Astrocyte (in vitro differentiated cells and primary cell): ENCODE measurements at regions not wholly inside any gene's neighbourhood (a gene's known extent, or its start where the extent isn't known, plus 50 kb on each side); places are given as distances from the start of the nearest gene placed in this dataset.

Experiments
- DNase-seq: peaks from one replicate; pipeline ENCODE4 v3.0.0-alpha.2; 2010; ENCODE audit warnings: low read depth
- FAIRE-seq: peaks from 2 replicates; lab custom pipeline; 2011; peaks lifted over from hg19 to GRCh38; lab: Jason Lieb, UNC
- H2AFZ ChIP-seq: 2 replicates; pipeline ENCODE4 v1.6.0; 2012; ENCODE audit warnings: low read depth, low read length, inconsistent platforms
- H3K27ac ChIP-seq: 2 replicates; pipeline ENCODE4 v1.5.1; 2011; ENCODE audit warnings: low read depth, low read length, inconsistent platforms
- H3K27me3 ChIP-seq: 2 replicates; pipeline ENCODE4 v1.6.0; 2011; ENCODE audit warnings: low read length, inconsistent platforms; ENCODE audit not compliant: insufficient read depth
- H3K36me3 ChIP-seq: 2 replicates; pipeline ENCODE4 v1.5.1; 2011; ENCODE audit warnings: low read length, inconsistent platforms; ENCODE audit not compliant: insufficient read depth
- H3K4me1 ChIP-seq: 2 replicates; pipeline ENCODE4 v1.5.1; 2011; ENCODE audit warnings: low read length, inconsistent platforms; ENCODE audit not compliant: insufficient read depth
- H3K4me2 ChIP-seq: 2 replicates; pipeline ENCODE4 v1.6.0; 2012; ENCODE audit warnings: low read length, inconsistent platforms
- H3K4me3 ChIP-seq: 2 replicates; pipeline ENCODE4 v1.5.1; 2011; ENCODE audit warnings: low read depth, mild to moderate bottlenecking, low read length, inconsistent platforms; ENCODE audit not compliant: insufficient read depth
- H3K79me2 ChIP-seq: 2 replicates; pipeline ENCODE4 v1.6.0; 2012; ENCODE audit warnings: mild to moderate bottlenecking, low read length, inconsistent platforms; ENCODE audit not compliant: insufficient read depth
- H3K9ac ChIP-seq: 2 replicates; pipeline ENCODE4 v1.6.0; 2012; ENCODE audit warnings: mild to moderate bottlenecking, low read length, inconsistent platforms
- H3K9me3 ChIP-seq: 2 replicates; pipeline ENCODE4 v1.5.1; 2012; ENCODE audit warnings: low read depth, mild to moderate bottlenecking, low read length, inconsistent platforms; ENCODE audit not compliant: insufficient read depth
- H4K20me1 ChIP-seq: 2 replicates; pipeline ENCODE4 v1.6.0; 2012; ENCODE audit warnings: low read length, inconsistent platforms; ENCODE audit not compliant: insufficient read depth
- H3K27ac Mint-ChIP-seq: one replicate; pipeline ENCODE4 v1.8.0; 2021; ENCODE audit warnings: mild to moderate bottlenecking, mixed read lengths; ENCODE audit not compliant: unreplicated experiment
- H3K27me3 Mint-ChIP-seq: one replicate; pipeline ENCODE4 v1.8.0; 2021; ENCODE audit warnings: low read depth, mixed read lengths; ENCODE audit not compliant: unreplicated experiment
- H3K36me3 Mint-ChIP-seq: one replicate; pipeline ENCODE4 v1.8.0; 2021; ENCODE audit warnings: low read depth, mixed read lengths; ENCODE audit not compliant: unreplicated experiment
- H3K4me1 Mint-ChIP-seq: one replicate; pipeline ENCODE4 v1.8.0; 2021; ENCODE audit warnings: low read depth, mixed read lengths; ENCODE audit not compliant: unreplicated experiment
- H3K4me3 Mint-ChIP-seq: one replicate; pipeline ENCODE4 v1.8.0; 2021; ENCODE audit warnings: mild to moderate bottlenecking, moderate library complexity, mixed read lengths; ENCODE audit not compliant: unreplicated experiment
- H3K9me3 Mint-ChIP-seq: one replicate; pipeline ENCODE4 v1.8.0; 2021; ENCODE audit warnings: mild to moderate bottlenecking, mixed read lengths; ENCODE audit not compliant: unreplicated experiment
- EZH2 ChIP-seq: IDR thresholded peaks from 2 replicates; pipeline ENCODE4 v1.6.1; 2012; ENCODE audit warnings: mild to moderate bottlenecking, low read length, inconsistent platforms; ENCODE audit not compliant: insufficient read depth
- TF ChIP-seq, protein P1 (sequence below): IDR thresholded peaks from 2 replicates; pipeline ENCODE4 v1.5.1; 2011; ENCODE audit warnings: low read depth, mild to moderate bottlenecking, inconsistent platforms, low read length, moderate library complexity; ENCODE audit not compliant: insufficient read depth

- no peak overlapping the region for H3K9ac ChIP-seq
- no peak for TF ChIP-seq EZH2
- TF ChIP-seq, protein P1, sequence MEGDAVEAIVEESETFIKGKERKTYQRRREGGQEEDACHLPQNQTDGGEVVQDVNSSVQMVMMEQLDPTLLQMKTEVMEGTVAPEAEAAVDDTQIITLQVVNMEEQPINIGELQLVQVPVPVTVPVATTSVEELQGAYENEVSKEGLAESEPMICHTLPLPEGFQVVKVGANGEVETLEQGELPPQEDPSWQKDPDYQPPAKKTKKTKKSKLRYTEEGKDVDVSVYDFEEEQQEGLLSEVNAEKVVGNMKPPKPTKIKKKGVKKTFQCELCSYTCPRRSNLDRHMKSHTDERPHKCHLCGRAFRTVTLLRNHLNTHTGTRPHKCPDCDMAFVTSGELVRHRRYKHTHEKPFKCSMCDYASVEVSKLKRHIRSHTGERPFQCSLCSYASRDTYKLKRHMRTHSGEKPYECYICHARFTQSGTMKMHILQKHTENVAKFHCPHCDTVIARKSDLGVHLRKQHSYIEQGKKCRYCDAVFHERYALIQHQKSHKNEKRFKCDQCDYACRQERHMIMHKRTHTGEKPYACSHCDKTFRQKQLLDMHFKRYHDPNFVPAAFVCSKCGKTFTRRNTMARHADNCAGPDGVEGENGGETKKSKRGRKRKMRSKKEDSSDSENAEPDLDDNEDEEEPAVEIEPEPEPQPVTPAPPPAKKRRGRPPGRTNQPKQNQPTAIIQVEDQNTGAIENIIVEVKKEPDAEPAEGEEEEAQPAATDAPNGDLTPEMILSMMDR, result no peak
- H3K36me3 ChIP-seq, result no peaks in the 10 kb centered on the region
- H3K9me3 Mint-ChIP-seq, result peaks cover 1% of the 10 kb centered on the region
- peaks cover 6% of the 10 kb centered on the region for H3K27me3 Mint-ChIP-seq
- no peak overlapping the region for H3K27ac Mint-ChIP-seq
- H3K27ac ChIP-seq, result no peak overlapping the region
- no peak overlapping the region for H3K4me2 ChIP-seq
- peaks cover 3% of the 10 kb centered on the region for H3K4me1 Mint-ChIP-seq
- peaks cover 5% of the 10 kb centered on the region for H3K36me3 Mint-ChIP-seq
- H3K4me1 ChIP-seq, result peaks cover 4% of the 10 kb centered on the region
- H2AFZ ChIP-seq, result no peak overlapping the region
- no peak overlapping the region for H3K4me3 Mint-ChIP-seq
- no peak for FAIRE-seq
- no peak overlapping the region for H3K4me3 ChIP-seq
- H3K27me3 ChIP-seq, result no peaks in the 10 kb centered on the region
- H4K20me1 ChIP-seq, result no peaks in the 10 kb centered on the region
- no peaks in the 10 kb centered on the region for H3K79me2 ChIP-seq
- no peaks in the 10 kb centered on the region for H3K9me3 ChIP-seq
- no peak for DNase-seq
These were observed 53.5 kb upstream of the APCDD1L start for GRCh38 chr20:58568483-58569240.

DNA sequence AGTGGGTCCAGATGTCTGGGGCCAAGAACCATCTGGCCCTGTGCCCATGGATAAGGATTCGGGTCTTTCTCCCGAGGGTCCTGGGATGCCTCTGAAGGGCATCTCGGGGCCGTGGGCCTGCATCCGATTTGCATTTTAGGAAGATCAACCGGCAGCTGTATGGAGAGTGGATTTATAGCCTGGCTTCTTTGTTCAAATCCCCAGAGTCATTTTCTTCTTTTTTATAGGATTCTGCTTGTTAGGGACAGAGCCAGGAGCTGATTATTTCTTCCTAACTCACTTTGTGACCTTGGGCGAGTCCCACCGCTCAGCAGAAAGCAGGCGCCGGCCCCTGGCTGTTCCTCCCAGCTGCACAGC lies 52.9 kb upstream of the APCDD1L start:
- H3K4me2 ChIP-seq, result no peak overlapping the region
- Mint-ChIP-seq H3K9me3 (peaks cover 5% of the 10 kb centered on the region), H3K36me3 (peaks cover 5% of the 10 kb centered on the region), H3K4me1 (peaks cover 3% of the 10 kb centered on the region), H3K27me3 (peaks cover 6% of the 10 kb centered on the region), H3K27ac (no peak overlapping the region), H3K4me3 (no peak overlapping the region)
- H2AFZ ChIP-seq, result no peak overlapping the region
- DNase-seq, result no peak
- TF ChIP-seq, protein P1, result no peak
- no peak for TF ChIP-seq EZH2
- H4K20me1 ChIP-seq, result no peaks in the 10 kb centered on the region
- FAIRE-seq, result no peak
- no peaks in the 10 kb centered on the region for H3K9me3 ChIP-seq
- H3K4me1 ChIP-seq, result peaks cover 4% of the 10 kb centered on the region
- H3K79me2 ChIP-seq, result no peaks in the 10 kb centered on the region
- no peaks in the 10 kb centered on the region for H3K36me3 ChIP-seq
- no peak overlapping the region for H3K27ac ChIP-seq
- no peak overlapping the region for H3K4me3 ChIP-seq
- no peak overlapping the region for H3K9ac ChIP-seq
- H3K27me3 ChIP-seq, result no peaks in the 10 kb centered on the region

DNA sequence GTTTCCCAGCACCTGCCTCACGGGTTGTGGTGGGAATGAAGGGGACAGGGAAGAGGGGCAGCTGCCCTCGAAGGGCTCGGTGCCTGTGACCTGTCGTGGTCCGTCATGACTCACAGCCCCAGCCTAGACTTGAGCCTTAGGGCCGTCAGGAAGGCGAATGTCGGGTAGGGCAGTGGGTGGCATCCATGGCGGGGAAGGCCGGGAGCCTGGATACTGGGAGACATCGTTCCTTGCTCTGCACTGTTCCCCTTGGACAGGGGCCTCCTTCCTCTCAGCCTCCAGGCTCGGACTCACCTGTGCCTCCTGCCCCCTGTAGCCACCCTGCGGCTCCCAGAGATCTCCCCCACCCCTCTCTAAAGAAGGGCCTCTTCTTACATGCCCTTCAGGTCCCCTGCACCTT lies 52.2 kb upstream of the APCDD1L start:
- H3K9me3 ChIP-seq, result no peaks in the 10 kb centered on the region
- H4K20me1 ChIP-seq, result no peaks in the 10 kb centered on the region
- H3K27ac Mint-ChIP-seq, result no peak overlapping the region
- no peak overlapping the region for H3K27ac ChIP-seq
- H3K36me3 Mint-ChIP-seq, result peaks cover 5% of the 10 kb centered on the region
- no peak overlapping the region for H3K4me2 ChIP-seq
- TF ChIP-seq, protein P1, result no peak
- no peak for TF ChIP-seq EZH2
- no peak overlapping the region for H2AFZ ChIP-seq
- peaks cover 5% of the 10 kb centered on the region for H3K9me3 Mint-ChIP-seq
- DNase-seq, result no peak
- no peak overlapping the region for H3K9ac ChIP-seq
- peaks cover 6% of the 10 kb centered on the region for H3K27me3 Mint-ChIP-seq
- no peak overlapping the region for H3K4me3 Mint-ChIP-seq
- no peak for FAIRE-seq
- H3K4me1 ChIP-seq, result peaks cover 4% of the 10 kb centered on the region
- no peak overlapping the region for H3K4me3 ChIP-seq
- H3K79me2 ChIP-seq, result no peaks in the 10 kb centered on the region
- H3K36me3 ChIP-seq, result no peaks in the 10 kb centered on the region
- peaks cover 3% of the 10 kb centered on the region for H3K4me1 Mint-ChIP-seq
- H3K27me3 ChIP-seq, result no peaks in the 10 kb centered on the region
